ENCODE measurements at regions not wholly inside any gene's neighbourhood (a gene's known extent, or its start where the extent isn't known, plus 50 kb on each side); places are given as distances from the start of the nearest gene placed in this dataset.

GRCh38 chr2:49286726-49287125 is 132.4 kb upstream of the FSHR start:
- TF ChIP-seq, protein P1, sequence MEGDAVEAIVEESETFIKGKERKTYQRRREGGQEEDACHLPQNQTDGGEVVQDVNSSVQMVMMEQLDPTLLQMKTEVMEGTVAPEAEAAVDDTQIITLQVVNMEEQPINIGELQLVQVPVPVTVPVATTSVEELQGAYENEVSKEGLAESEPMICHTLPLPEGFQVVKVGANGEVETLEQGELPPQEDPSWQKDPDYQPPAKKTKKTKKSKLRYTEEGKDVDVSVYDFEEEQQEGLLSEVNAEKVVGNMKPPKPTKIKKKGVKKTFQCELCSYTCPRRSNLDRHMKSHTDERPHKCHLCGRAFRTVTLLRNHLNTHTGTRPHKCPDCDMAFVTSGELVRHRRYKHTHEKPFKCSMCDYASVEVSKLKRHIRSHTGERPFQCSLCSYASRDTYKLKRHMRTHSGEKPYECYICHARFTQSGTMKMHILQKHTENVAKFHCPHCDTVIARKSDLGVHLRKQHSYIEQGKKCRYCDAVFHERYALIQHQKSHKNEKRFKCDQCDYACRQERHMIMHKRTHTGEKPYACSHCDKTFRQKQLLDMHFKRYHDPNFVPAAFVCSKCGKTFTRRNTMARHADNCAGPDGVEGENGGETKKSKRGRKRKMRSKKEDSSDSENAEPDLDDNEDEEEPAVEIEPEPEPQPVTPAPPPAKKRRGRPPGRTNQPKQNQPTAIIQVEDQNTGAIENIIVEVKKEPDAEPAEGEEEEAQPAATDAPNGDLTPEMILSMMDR (IDR thresholded peaks at IDR 0.05; ENCODE audit: insufficient read depth, low read depth, low read length), result no peak
- no peak for TF ChIP-seq EZH2 (IDR thresholded peaks at IDR 0.05; ENCODE audit: insufficient read depth, low read length)
